ENCODE measurements at regions not wholly inside any gene's neighbourhood (a gene's known extent, or its start where the extent isn't known, plus 50 kb on each side); places are given as distances from the start of the nearest gene placed in this dataset.

DNA sequence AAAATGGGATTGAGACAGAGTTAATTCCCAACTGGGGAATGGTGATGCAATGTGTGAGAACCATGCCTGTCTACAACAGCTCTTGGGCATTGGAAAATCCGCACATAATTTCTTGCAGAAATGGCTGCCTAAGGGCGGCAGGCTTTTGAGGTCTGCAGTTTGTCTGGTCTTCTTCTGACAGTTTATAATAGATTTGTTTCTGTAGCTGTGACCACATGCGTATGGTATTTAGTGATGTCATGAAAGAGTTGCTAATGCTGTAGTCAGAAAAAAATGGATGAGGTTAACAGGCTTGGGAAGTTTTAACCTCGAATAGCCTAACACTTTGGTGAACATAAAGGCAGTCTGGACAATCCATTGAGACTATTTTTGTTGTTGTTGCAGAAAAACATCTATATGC, 544.1 kb upstream of the AMELY start:
- Histone ChIP-seq H3K9me3 (ENCODE audit: low read depth, low read length) (no peaks in the 10 kb centered on the region), H3K4me1 (ENCODE audit: insufficient read depth, low read length) (no peaks in the 10 kb centered on the region), H3K4me3 (ENCODE audit: low read length) (no peak overlapping the region), H3K27me3 (ENCODE audit: insufficient read depth, low read length) (peaks cover 3% of the 10 kb centered on the region)

DNA sequence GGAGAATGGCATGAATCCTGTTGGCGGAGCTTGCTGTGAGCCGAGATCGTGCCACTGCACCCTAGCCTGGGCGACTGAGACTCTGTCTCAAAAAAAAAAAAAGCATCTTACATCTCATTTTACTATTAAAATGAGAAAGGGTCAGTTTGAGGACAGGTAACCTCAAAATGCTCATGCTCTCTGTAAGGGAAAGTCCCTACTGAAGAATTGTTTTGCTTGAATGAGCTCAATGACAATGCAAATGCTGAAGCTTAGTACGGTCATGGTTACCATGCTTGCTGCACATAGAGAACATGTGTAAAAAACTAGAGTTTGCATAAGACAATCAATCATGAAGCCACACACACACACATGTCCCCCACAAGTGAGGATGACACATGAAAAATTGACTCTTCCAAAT, 541.8 kb upstream of the AMELY start:
- Histone ChIP-seq H3K4me3 (ENCODE audit: low read length) (no peak overlapping the region), H3K4me1 (ENCODE audit: insufficient read depth, low read length) (no peaks in the 10 kb centered on the region), H3K9me3 (ENCODE audit: low read depth, low read length) (no peaks in the 10 kb centered on the region), H3K27me3 (ENCODE audit: insufficient read depth, low read length) (peaks cover 3% of the 10 kb centered on the region)

DNA sequence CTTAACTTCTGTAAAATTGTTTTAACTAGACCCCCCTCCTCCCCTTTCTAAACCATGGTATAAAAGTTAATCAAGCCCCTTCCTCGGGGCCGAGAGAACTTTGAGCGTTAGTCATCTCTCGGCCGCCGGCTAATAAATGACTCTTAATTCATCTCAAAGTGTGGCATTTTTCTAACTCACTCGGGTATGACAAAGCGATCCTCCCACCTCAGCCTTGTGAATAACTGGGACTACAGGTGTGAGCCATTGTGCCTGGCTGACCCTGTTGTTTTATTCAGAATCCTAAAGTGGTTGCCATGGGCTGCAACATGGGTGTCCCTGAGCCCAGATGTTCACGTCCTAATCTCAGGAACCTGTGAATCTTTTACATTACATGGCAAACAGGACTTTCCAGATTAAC, 540.7 kb upstream of the AMELY start:
- H3K4me3 ChIP-seq (ENCODE audit: low read length): no peak overlapping the region
- H3K9me3 ChIP-seq (ENCODE audit: low read depth, low read length): no peaks in the 10 kb centered on the region
- no peaks in the 10 kb centered on the region for H3K4me1 ChIP-seq (ENCODE audit: insufficient read depth, low read length)
- peaks cover 3% of the 10 kb centered on the region for H3K27me3 ChIP-seq (ENCODE audit: insufficient read depth, low read length)

DNA sequence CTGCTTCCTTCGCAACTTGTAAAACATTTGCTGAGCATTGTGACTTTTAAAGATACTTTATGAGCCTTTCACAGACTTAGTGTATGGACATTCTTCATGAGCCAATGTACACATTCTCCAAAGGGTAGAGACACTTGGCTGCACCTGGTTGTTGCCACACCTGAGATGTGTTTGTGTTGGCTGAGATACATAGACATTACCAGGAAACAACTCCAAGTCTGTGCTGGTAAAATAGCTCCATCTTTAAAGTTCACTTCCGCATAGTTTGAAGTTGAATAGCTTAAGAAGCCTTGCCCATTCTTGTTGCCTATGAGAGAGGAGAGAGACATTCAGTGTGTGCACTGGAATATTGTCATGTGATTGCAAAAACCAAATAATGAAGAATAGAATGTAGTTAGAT, 538.3 kb upstream of the AMELY start:
- H3K9me3 ChIP-seq (ENCODE audit: low read depth, low read length): no peaks in the 10 kb centered on the region

DNA sequence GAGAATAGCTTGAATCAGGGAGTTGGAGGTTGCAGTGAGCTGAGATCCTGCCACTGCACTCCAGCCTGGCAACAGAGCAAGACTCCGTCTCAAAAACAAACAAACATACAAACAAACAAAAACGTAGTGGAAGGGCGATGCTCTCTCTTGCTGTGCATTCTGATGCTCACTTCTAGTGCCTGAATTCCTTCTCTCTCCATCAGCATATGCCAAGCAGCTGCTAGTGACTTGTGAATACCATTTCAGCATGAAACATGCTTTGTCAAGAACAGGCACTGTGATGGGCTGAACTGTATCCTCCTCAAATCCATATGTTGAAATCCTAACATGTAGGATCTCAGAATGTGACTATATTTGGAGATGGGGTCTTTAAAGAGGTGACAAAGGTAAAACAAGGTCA, 537.1 kb upstream of the AMELY start:
- no peak overlapping the region for H3K4me3 ChIP-seq (ENCODE audit: low read length)
- no peaks in the 10 kb centered on the region for H3K27me3 ChIP-seq (ENCODE audit: insufficient read depth, low read length)
- no peaks in the 10 kb centered on the region for H3K9me3 ChIP-seq (ENCODE audit: low read depth, low read length)
- H3K4me1 ChIP-seq (ENCODE audit: insufficient read depth, low read length): no peaks in the 10 kb centered on the region

More for the DNA sequence above, 538.3 kb upstream of the AMELY start:
- Histone ChIP-seq H3K4me3 (ENCODE audit: low read length) (no peak overlapping the region), H3K4me1 (ENCODE audit: insufficient read depth, low read length) (no peaks in the 10 kb centered on the region), H3K27me3 (ENCODE audit: insufficient read depth, low read length) (no peaks in the 10 kb centered on the region)

DNA sequence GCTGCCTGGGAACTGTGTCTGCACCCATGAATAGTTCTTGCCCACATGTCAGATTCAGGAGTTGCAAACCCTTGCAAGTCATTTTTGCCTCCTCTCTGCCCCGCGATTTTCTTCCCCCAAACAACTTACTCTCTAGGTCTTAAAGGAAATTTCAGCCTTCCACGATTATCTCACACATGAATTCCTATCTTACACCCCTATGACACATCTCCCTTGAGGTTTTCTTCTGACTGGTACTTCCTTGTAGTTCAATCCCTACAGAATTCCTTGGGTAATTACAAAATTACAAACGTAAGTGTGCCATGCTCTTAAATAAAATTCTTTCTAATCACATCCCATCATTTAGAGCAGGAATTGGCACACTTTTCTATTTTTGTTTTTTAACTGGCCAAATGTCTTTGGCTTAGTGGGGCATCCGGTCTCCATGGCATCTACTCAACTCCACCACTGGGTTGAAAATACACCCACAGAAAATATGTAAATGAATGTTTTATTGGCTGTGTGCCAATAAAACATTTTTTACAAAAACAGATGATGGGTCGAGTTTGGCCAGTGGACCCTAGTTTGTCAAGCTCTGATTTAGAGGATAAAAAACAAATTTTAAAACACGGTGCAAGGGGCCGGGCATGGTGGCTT, 536.4 kb upstream of the AMELY start:
- Histone ChIP-seq H3K4me3 (ENCODE audit: low read length) (no peak overlapping the region), H3K4me1 (ENCODE audit: insufficient read depth, low read length) (no peaks in the 10 kb centered on the region), H3K27me3 (ENCODE audit: insufficient read depth, low read length) (no peaks in the 10 kb centered on the region), H3K9me3 (ENCODE audit: low read depth, low read length) (no peaks in the 10 kb centered on the region)

DNA sequence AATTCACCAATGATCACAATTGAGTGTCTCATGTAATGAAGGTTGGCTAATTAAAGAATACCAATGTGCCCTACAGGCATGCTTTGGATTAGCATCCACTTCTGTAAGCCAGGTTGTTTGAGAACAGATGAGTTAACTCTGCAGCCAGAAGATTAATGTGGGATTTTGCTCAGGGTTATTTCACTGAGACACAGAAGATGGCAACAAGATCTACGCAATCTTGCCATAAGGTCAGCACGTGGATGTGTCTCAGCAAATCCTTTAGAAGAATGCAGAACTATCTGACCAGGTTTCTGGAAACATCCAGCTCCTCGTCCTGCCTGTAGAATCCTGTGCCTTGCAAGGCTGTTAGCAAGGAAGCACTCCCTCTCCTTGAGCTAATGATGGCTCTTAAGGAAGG, 532.6 kb upstream of the AMELY start:
- no peaks in the 10 kb centered on the region for H3K9me3 ChIP-seq (ENCODE audit: low read depth, low read length)

DNA sequence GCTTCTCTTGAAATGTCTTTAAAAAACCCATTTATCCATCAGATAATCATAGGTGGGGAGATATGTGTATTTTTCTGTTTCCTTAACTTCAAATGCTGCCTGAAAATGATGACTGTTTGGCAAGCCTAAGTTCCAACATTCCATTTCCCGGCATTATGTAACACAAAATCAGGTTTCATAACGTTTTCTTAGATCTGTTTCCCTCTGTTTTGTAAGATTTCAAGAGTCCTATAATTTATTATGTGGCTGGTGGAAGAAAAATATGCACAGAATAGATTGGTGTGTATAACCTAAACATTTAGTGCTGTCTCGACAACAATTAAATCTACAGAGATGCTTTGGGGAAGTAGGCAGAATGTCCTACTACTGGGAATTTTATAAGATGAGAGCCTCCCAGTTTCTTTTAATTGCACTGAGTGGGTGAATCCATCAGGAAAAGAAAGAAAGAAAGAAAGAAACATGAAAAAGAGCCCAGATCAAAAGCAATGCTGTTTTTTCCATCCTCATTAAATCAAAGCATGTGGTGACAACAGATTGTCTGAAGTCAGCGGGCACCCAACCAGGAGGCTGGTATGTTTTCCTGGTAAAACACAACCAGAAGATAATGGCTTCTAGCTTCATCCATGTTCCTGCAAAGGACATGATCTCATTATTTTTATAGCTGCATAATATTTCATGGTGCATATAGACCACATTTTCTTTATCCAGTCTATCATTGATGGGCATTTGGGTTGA, 529.4 kb upstream of the AMELY start:
- no peak overlapping the region for H3K4me3 ChIP-seq (ENCODE audit: low read length)
- no peaks in the 10 kb centered on the region for H3K4me1 ChIP-seq (ENCODE audit: insufficient read depth, low read length)
- no peaks in the 10 kb centered on the region for H3K9me3 ChIP-seq (ENCODE audit: low read depth, low read length)
- H3K27me3 ChIP-seq (ENCODE audit: insufficient read depth, low read length): no peaks in the 10 kb centered on the region

More for the DNA sequence above, 532.6 kb upstream of the AMELY start:
- H3K27me3 ChIP-seq (ENCODE audit: insufficient read depth, low read length): no peaks in the 10 kb centered on the region
- H3K4me3 ChIP-seq (ENCODE audit: low read length): no peak overlapping the region
- no peaks in the 10 kb centered on the region for H3K4me1 ChIP-seq (ENCODE audit: insufficient read depth, low read length)

DNA sequence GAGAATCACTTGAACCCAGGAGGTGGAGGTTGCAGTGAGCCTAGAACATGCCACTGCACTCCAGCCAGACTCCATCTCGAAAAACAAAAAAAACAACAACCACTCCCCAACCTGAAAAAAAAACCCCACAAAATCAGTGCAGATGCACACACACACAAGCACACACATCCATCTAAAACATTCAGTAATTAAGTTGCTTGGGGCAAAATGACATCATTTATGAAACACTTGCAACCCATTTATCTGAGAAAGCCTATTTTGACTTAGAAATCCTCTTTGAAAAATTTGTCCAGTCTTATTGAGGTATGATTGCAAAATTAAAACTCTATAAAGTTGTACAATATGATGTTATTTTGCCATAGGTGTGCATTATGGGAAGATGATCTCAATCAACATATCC, 525.5 kb upstream of the AMELY start:
- H3K27me3 ChIP-seq (ENCODE audit: insufficient read depth, low read length): no peaks in the 10 kb centered on the region
- H3K9me3 ChIP-seq (ENCODE audit: low read depth, low read length): no peaks in the 10 kb centered on the region
- no peak overlapping the region for H3K4me3 ChIP-seq (ENCODE audit: low read length)
- no peaks in the 10 kb centered on the region for H3K4me1 ChIP-seq (ENCODE audit: insufficient read depth, low read length)

DNA sequence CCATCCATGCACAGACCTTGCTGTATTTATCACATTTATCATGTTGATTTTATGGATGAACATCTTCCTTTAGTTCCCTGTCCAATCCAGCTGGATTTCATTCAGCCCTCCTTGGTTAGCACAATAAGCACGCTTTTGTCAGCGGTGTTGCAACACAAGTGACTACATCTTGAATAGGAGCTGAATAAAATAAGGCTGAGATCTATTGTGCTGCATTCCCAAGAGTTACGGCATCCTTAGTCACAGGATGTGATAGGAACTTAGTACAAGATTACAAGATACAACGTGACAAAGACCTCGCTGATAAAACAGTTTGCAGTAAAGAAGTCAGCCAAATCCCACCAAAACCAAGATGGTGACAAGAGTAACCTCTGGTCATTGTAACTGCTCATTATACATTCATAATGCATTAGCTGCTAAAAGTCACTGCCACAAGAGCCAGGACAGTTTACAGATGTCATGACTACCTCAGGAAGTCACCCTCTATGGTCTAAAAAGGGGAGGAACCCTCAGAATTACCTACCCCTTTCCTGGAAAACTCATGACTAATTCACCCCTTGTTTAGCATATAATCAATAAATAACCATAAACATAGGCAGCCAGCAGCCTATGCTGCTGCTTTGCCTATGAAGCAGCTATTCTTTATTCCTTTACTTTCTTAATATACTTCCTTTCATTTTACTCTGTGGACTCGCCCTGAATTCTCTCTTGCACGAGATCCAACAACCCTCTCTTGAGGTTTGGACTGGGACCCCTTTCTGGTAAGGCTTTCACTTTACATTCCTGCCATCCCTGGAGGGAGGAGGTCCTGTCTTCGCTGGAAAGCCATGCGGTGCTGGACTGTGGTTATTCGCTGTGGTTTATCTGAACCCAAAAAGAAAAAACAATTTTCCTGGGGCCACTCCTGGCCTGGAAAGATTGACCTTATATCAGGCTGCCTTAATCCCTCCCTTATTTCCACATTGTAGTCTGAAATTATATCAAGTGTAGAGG, 522.6 kb upstream of the AMELY start:
- Histone ChIP-seq H3K4me3 (ENCODE audit: low read length) (no peak overlapping the region), H3K27me3 (ENCODE audit: insufficient read depth, low read length) (no peaks in the 10 kb centered on the region), H3K4me1 (ENCODE audit: insufficient read depth, low read length) (no peaks in the 10 kb centered on the region), H3K9me3 (ENCODE audit: low read depth, low read length) (no peaks in the 10 kb centered on the region)

DNA sequence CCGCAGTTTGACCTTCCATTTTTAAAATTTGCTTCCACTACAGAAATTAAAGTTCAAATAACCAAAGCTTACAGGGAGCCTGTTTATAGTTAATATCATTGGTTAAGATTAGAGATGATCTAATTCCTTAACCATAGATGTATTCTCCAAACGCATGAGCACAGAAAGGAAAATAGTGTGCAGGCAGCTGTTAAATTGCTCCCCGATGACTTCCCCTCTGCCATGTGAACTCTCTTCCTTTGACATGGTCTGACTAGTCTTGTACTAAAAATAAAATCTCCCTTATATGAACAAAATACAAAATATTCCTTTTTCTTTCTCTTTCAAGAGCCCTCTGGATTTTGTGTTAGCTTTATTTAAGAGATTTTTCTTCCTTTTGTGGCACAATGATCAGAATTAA, 507.6 kb upstream of the AMELY start:
- H3K27me3 ChIP-seq (ENCODE audit: insufficient read depth, low read length): no peaks in the 10 kb centered on the region
- no peaks in the 10 kb centered on the region for H3K9me3 ChIP-seq (ENCODE audit: low read depth, low read length)
- H3K4me1 ChIP-seq (ENCODE audit: insufficient read depth, low read length): no peaks in the 10 kb centered on the region
- no peak overlapping the region for H3K4me3 ChIP-seq (ENCODE audit: low read length)

DNA sequence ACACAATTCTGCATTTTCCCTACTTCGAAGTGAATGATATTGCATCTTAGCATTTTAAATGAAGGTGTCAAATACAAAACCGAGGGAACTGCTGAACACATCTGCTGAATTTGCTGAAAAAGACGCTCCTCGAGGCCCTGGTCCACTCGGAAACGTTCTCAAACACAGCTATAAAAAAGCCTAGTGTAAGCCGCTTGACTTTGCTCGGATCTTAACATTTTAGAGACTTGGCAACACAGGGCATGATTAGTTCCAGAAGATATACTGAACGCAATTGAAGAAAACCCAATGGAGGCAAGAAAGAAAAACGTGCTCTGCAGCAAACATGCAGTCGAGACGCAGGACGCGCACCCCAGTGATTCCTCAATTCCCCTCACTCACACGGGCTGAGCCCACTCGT, 506.4 kb upstream of the AMELY start:
- H3K4me1 ChIP-seq (ENCODE audit: insufficient read depth, low read length): no peaks in the 10 kb centered on the region
- H3K4me3 ChIP-seq (ENCODE audit: low read length): no peak overlapping the region
- no peaks in the 10 kb centered on the region for H3K9me3 ChIP-seq (ENCODE audit: low read depth, low read length)
- H3K27me3 ChIP-seq (ENCODE audit: insufficient read depth, low read length): no peaks in the 10 kb centered on the region

DNA sequence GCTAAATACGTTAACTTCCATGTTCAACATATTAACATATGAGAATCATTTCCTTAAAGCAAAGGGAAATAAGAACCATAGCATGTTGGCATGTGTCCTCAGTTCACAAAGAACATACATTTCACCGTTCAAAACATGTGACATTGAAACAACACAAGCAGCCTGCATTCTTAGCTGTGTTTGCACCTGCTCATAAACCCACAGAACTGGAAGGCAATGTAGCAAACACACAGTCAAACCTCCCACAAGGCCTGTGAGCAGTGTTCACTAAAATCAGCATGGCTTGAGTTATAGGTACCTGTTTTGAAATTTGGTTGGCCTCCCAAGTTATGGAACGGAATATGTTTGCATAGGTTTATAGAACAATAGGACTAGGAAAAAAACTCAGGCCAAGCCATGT, 504.9 kb upstream of the AMELY start:
- no peaks in the 10 kb centered on the region for H3K27me3 ChIP-seq (ENCODE audit: insufficient read depth, low read length)
- H3K4me1 ChIP-seq (ENCODE audit: insufficient read depth, low read length): no peaks in the 10 kb centered on the region
- no peak overlapping the region for H3K4me3 ChIP-seq (ENCODE audit: low read length)
- no peaks in the 10 kb centered on the region for H3K9me3 ChIP-seq (ENCODE audit: low read depth, low read length)

DNA sequence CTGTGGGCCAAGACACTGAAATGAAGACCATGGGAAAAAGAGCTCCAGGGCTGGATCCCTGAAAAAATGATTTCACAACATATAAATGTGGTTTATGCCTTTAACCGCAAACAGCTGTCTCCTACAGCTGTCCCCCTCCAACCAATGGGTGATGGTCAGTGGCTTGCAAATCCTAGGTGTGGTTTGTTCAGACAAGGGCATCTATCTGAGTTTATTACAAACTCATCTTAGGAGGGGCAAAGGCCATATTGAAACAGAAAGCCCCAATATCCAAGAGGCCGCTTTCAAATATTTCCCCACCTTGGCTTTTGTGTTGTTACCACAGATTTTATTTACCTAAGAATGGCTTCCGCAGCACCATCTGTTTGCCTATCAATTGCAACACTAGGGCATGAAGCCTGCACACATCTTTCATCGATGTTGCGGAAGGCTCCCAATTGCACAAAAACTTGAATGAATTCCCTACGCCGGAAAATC, 503.6 kb upstream of the AMELY start:
- H3K27me3 ChIP-seq (ENCODE audit: insufficient read depth, low read length): no peaks in the 10 kb centered on the region
- no peak overlapping the region for H3K4me3 ChIP-seq (ENCODE audit: low read length)
- no peaks in the 10 kb centered on the region for H3K9me3 ChIP-seq (ENCODE audit: low read depth, low read length)
- no peaks in the 10 kb centered on the region for H3K4me1 ChIP-seq (ENCODE audit: insufficient read depth, low read length)

DNA sequence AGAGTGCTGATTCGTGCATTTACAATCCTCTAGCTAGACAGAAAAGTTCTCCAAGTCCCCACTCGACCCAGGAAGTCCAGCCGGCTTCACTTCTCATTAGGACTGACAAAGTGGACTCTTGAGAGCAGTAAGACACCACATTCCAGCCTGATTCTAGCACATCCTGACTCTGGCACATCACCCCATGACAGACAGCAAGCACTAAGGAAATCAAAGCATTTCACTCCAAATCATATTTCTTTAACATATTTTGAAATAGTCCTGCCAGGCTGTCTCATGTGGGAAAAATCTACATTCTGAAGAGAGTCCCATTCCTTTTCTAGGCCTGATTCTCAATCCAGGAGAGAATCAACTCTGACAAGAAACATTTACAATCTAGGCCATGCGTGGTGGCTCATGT, 478.5 kb upstream of the AMELY start:
- H3K27me3 ChIP-seq (ENCODE audit: insufficient read depth, low read length): no peaks in the 10 kb centered on the region
- H3K4me3 ChIP-seq (ENCODE audit: low read length): no peak overlapping the region
- H3K9me3 ChIP-seq (ENCODE audit: low read depth, low read length): peaks cover 21% of the 10 kb centered on the region
- H3K4me1 ChIP-seq (ENCODE audit: insufficient read depth, low read length): no peaks in the 10 kb centered on the region
